Left cardiac atrium (tissue), 4 donors: ENCODE measurements at regions not wholly inside any gene's neighbourhood (a gene's known extent, or its start where the extent isn't known, plus 50 kb on each side); places are given as distances from the start of the nearest gene placed in this dataset.

ENCODE experiments used
- ATAC-seq, 2 donors: fragments of 200-7000 bp; cut with Tn5 transposase; one replicate each; pipeline ENCODE4 v1.9.1; 2020; ENCODE audit warnings: mild to moderate bottlenecking in 2 of 2, moderate library complexity in 2 of 2
- DNase-seq: peaks from one replicate; pipeline ENCODE4 v3.0.0-alpha.2; 2020
- intact Hi-C, 2 donors: fragments of 100-400 bp; cut with DNase I; formaldehyde crosslinking; loops; one replicate each; pipeline versions ENCODE4 v1.14.1 to v1.15.1; 2022 to 2023
- donor health status: DM: no; HTN: yes; CAD: no.
- donor health status: DM: no; HTN: yes; CAD: no; lungs with severe emphysema.
- donor health status: DM: yes; HTN: yes; CAD: no.
- donor health status: Dilated cardiomyopathy.

DNA sequence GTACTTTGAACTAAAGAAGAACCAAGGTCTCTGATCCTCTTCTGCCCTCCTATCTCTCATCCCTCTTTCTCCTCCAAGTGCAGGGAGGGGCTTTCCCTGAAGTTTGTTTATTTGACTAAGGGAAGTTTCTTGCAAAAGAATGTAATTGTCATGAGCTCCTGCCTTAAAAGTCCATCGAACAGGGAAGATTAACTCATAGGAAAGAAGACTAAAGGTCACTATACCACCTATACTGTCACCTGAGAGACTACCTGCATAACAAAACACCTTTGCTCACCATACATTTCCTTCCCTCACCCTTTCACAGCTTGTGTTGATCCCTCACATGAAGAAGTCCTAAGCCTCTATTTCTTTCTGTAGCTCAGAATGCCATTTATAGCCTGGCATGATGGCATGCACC lies 59.4 kb upstream of the C4orf54 start:
- no peak for ATAC-seq
- DNase-seq = no peak
- intact Hi-C loops = no loop called here

DNA sequence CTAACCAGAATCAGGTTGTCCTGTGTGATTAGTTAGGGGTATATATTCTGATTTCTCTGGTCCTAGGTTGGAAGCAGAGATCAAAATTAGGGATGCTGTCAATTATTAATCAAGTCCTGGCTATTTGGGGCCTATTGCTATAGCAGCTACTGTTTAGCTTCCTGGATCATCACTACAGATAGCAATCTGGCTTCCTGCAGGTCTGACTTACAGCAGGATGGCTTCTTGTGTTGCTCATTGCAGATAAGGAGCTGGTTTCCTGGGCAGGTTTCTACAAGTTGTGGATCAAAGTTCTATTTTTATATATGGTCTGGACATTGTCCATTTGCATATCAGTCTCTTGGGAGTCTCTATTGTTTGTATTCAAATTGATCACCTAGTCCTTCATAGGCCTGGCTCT lies 57.7 kb upstream of the C4orf54 start:
- DNase-seq (no peak), ATAC-seq (no peak)

GRCh38 chr4:99714179-99714578 lies 56.6 kb upstream of the C4orf54 start:
- ATAC-seq (no peak), DNase-seq (no peak)
- intact Hi-C loops = no loop called here

More for the DNA sequence above, 57.7 kb upstream of the C4orf54 start:
- intact Hi-C loops = no loop called here

DNA sequence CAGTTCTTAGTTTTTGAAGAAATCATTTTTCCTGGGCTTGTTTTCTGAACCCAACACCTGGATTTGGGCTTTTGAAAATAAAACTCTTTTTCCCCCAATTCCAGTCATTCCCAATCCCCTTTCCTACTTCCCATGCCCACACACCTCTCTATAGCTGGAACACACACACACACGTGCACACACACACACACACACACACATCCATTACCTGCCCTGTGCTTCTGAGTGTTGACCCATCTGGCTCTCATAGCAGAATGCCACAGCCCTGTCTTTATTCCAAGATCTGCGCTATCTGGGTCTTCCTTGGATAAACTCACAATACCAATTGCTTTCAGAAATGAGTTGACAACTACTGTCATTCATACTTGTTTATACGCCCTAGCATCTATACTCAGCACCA lies 54.9 kb upstream of the C4orf54 start:
- no peak for ATAC-seq
- DNase-seq = no peak
- intact Hi-C loops = no loop called here

DNA sequence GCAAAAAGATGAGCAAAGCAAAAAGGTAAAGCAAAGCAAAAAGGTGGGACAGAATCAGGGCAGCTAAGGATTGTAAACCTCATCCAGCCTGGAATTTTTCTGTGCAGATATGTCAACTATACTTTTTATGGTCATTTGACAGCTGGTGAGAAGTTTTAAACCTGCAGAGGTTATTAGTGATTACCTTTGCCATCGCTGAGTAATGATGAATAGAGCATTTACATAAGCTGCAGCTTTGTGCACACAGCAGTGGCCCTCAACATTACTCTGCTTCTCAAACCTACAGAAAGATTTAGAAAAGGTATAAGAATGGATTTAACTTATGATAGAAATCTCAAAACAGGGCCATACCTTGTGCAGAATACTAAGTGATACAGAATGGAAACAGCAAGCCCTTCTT lies 54.5 kb upstream of the C4orf54 start:
- no peak for DNase-seq
- ATAC-seq = no peak
- intact Hi-C loops = no loop called here

GRCh38 chr4:99711657-99712056 lies 54.0 kb upstream of the C4orf54 start:
- ATAC-seq (no peak), DNase-seq (no peak)
- intact Hi-C loops = no loop called here

DNA sequence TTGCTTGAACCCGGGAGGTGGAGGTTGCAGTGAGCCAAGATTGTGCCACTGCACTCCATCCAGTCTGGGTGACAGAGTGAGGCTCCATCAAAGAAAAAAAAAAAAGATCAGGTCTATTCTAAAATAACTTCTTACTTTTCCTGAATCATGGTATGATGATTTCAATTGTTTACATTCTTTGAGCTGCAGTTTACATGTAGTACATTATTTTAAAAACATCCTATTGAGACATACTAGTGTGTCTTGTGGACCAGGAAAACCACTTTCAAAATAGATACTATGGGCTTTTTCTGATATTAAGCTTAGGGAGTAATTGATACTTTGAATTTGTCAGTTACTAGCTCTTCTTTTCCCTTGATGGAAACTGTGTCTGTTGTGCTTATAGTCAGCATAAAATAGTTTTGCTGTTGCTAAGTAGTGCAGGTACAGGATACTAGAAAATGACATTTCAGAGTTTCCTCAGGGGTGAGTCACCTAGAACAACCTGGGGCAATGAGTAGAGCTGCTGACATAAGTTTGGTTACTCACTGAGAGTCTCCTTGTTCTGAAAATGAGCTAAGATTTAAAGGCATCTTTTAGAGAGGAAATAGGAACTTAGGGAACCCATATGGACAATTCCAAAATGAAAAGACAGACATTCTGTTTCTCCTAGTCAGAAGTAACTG lies 53.2 kb upstream of the C4orf54 start:
- intact Hi-C loops = no loop called here
- no peak for ATAC-seq
- DNase-seq = no peak

- intact Hi-C loops = no loop called here
- no peak for DNase-seq
- ATAC-seq = no peak
Measured at GRCh38 chr4:99710020-99710419, 52.4 kb upstream of the C4orf54 start.

- DNase-seq (no peak), ATAC-seq (no peak)
- intact Hi-C loops = no loop called here
Measured at GRCh38 chr4:99708551-99708950, 50.9 kb upstream of the C4orf54 start.
